HG03135 (cell line): ENCODE measurements at regions not wholly inside any gene's neighbourhood (a gene's known extent, or its start where the extent isn't known, plus 50 kb on each side); places are given as distances from the start of the nearest gene placed in this dataset.
"Not testable (repeated sequence)": the region's sequence is repeated elsewhere in the genome, so short reads cannot be mapped to it uniquely, and the experiment has no call there.

Source experiments
- ATAC-seq: cut with Tn5 transposase; IDR thresholded peaks from one replicate; pipeline ENCODE4 v1.9.1; 2021; ENCODE audit warnings: mild to moderate bottlenecking, moderate library complexity; ENCODE audit not compliant: unreplicated experiment

DNA sequence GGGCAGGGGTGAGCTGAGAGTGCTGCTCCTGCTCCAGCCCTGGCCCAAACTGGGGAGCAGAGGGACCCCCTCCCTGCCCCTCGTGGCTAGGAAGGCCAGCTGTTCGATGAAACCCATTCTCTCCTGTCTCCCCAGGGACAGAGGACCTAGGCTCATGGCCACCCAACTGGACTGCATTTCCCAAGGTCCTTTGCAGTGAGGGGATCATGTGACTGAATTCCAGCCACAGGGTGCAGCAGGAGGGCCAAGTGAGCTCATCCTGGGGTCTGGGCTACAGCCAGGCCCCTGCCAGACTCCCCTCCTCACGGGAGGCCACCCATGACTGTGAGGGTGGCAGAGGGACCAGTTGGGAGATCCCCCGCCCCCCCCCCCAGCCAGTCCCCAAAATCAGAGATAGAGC lies 777.6 kb downstream of the TBC1D22A start:
- no peak for ATAC-seq

DNA sequence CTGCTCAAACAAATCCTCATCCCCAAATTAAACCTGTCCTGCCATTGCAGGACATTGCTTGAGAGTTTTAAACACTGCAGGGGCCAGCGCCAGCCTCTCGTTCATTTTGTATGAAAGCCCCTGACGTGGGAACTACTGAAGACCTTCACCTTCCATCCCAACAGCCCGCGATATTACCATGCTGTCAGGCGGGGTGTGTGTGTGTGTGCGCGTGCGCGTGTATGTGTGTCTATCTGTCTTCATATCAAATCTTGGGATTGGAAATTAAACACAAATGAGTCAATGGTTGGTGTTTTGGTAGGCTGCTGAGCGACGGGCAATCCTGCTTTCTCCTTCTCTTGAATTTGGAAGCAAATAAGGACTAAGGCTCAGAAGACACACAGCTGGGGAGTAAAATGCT lies 776.9 kb downstream of the TBC1D22A start:
- no peak for ATAC-seq

DNA sequence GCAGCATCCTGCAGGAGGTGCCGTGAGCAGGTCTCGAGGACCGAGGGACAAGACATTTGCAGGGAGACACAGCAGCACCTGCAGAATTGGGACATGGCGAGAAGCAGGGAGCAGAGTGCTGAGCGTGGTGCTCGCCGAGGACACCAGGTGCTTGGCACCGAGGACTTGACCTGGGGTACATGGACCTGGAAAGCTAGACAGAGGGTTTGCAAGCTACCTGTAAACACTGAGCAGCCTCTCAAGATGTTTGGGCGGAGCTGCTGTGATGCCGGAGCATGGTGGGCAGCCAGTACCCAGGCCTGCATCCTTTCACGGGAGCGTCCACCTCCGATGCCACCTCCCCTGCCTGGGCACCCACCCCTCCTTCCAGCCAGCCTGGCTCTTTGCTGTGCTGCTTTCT lies 773.2 kb downstream of the TBC1D22A start:
- no peak for ATAC-seq

DNA sequence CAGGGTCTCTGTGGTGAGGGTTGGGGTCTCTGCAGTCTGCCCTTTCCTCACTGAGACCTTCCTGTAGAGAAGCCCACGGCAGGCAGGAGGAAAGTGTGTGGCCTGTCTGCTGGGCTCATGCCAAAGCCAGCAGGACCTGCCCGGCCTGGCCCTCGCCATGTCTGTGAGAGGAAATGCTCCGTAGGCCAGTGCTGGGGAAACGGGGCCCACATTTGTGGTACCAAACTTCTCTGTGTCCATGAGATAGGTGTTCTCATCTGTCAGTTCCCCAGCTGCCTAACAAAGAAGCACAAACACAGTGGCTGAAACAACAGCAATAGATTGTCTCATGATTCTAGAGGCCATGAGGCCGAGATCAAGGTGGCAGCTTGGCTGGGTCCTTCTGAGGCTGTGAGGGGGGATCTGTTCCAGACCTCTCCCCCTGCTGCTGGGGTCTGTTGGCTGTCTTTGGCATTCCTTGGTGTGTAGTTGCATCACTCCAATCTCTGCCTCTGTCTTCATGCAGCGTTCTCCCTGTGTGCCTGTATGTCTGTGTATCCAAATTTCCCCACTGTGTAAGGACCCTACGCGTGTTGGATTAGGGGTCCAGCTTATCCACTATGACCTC lies 772.5 kb downstream of the TBC1D22A start:
- ATAC-seq = no peak

DNA sequence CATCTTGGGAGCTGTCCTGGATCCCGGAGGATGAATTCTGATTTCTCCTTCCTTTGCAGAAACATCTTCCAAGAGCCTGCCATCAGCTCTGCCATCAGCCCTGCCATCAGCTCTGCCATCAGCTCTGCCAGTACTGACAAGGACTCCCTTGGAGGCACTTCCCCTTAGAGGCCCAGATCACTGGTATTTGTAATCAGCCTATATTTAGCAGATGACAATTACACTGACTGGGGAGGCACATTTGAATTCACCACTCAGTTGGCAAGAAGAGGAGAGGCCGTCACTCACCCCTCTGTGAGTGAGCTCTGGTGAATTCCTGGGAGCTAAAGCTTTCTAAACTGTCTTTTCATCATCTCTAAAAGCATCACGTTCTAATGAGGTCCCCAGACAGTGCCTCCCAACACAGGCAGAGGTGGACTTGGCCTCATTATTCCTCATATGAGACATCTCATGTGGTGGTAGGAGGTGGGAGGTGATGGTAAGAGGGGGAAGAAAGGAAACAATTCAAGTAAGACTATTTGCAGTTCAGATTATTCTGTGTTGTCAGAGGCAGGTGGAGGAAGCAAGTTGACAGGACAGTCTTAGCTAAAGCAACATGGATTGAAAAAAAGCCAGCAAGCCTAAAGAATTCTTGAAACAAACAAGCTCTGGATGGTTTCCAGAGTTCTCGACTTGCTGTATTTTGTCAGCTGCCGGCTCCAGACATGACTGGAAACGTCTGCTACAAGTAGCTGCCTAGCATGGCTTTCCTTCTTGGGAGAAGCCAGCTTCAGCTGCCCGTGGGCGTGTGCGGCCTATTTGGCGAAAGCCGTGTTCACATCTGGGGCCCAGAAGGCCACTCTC lies 771.7 kb downstream of the TBC1D22A start:
- no peak for ATAC-seq

DNA sequence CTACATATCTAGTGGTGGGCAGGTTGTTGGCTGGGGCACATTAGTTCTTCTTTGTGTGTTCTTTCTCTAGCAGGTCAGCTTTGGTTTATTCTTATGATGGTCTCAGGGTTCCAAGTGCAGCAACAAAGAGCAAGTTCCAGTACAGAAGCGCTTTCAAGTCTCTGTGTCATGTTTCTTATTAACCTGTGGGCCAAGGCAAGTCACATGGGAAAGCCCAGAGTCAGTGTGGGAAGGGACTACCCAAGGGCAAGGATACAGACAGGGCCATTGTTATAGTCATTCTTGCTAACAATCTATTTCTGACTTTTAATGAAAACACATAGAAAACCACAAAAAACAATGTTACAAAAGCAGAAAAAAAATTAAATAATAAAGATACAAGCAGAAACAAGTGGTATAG lies 754.6 kb downstream of the TBC1D22A start:
- no peak for ATAC-seq

DNA sequence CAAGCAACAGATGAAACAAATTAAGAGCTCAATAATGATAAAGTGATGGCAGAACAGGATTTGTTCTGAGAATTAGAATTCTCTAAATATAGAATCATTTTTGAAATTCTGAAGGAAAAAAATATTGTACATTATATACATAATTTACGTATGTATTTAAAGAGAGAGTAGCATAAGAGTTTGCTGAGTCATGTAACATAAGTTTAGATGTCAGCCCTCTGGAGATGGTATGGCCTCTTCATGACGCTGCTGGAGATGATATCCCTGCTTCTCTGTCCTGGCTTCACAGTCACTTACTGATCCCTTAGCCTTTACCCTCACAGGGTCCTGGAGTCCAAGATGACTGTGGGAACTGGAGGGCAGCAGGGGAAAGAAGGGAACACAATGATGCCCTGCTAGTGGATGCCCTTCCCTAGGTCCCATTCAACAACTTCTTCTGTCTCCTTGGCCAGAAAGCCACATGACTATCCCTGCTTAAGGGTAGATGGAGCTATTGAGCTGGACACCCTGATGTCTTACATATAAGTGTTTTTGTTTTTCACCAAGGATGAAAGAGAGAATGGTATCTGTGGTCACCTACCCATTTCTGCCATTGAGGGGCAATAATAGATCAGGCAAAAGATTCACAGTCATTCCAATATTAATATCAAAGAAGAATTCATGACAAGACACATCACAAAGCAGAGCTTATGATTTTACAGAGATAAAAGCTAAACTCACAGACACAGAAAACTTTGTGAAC lies 753.1 kb downstream of the TBC1D22A start:
- ATAC-seq = no peak

DNA sequence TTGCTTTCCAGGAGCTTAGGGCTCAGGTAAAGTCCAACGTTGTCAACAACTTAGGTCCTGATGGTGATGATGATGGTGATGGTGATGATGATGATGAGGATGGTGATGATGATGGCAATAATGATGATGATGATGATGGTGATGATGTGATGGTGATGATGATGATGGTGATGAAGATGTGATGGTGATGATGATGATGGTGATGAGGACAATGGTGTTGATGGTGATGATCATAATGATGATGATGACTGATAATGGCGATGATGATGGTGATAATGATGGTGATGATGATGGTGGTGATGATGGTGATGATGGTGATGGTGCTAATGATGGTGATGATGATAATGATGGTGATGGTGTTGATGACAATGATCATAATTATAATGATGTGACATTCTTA lies 750.2 kb downstream of the TBC1D22A start:
- ATAC-seq = no peak

DNA sequence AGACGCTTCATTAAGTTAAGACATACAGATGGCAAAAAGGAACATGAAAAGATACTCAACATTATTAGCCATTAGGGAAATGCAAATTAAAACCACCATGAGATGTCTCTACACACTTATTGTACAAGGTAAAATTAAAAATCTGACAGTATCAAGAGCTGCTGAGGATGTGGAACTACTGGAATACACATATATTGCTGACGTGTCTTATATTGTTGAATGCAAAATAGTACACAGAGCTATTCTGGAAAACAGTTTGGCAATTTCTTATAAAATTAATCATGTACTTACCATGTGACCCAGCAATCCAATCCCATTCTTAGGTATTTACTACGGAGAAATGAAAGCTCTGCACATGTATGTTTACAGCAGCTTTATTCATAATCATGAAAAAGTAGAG lies 742.5 kb downstream of the TBC1D22A start:
- ATAC-seq = no peak

DNA sequence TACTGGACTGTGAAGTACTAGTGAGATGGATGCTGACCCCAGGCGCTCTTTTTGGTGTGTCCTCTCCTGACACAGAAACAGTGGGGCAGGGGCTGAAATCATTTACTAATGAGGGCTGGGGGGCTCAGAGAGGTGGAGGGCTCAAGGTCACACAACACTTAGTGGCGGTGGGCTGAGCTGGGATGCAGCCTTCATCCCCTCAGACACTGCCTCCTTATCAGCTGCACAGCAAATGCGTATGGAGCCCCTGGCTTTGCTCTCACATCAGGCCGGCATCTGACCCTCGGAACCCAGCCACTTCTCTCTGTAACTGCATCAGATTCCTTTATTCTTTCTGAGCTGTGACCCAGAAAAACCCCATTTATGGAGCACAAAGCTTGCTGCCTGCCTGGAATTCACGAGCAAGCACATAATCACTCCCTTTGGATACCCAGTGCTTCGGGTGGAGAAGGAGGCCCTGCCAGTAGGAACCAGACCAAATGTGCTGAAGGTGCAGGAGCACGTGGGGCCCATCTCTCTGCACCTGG lies 736.6 kb downstream of the TBC1D22A start:
- no peak for ATAC-seq

DNA sequence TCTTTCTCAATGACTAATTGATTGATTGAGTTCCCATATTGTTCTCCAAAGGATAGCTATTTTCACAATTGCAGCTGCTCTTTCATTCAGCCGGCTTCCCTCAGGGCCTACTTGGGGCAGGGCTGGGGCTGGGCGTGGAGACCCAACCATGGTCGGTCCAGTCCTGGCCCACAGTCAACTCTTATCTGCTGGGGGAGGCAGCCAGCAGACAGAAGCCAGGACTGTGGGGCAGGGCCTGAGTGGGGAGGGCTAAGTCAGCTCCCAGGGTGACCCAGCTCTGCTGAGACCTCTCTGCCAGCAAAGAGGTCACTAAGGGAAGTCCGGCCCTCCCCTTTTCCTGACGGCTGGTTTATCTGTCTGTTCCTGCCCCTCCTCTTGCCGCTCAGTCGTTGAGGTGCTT lies 735.2 kb downstream of the TBC1D22A start:
- ATAC-seq = no peak

DNA sequence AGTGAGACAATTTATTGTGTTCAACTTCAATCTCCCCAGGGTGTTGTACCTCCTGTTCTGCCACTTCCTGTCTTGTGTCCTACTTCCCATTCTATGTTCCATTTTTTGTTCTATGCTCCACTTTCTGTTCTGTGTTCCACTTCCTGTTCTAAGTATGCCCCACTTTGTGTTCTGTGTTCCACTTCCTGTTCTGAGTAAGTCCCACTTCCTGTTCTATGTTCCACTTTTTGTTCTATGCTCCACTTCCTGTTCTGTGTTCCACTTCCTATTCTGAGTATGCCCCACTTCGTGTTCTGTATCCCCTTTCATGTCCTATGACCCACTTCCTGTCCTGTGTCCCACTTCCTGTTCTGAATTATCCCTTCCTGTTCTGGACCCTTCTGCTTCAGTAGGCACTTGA lies 732.7 kb downstream of the TBC1D22A start:
- no peak for ATAC-seq

DNA sequence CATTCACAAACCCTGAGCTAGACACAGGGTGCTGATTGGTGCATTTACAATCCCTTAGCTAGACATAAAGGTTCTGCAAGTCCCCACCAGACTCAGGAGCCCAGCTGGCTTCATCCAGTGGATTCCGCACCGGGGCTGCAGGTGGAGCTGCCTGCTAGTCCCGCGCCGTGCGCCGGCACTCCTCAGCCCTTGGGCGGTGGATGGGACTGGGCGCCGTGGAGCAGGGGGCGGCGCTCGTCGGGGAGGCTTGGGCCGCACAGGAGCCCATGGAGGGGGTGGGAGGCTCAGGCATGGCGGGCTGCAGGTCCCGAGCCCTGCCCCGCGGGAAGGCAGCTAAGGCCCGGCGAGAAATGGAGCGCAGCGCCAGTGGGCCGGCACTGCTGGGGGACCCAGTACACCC lies 725.7 kb downstream of the TBC1D22A start:
- ATAC-seq = not testable (repeated sequence)

DNA sequence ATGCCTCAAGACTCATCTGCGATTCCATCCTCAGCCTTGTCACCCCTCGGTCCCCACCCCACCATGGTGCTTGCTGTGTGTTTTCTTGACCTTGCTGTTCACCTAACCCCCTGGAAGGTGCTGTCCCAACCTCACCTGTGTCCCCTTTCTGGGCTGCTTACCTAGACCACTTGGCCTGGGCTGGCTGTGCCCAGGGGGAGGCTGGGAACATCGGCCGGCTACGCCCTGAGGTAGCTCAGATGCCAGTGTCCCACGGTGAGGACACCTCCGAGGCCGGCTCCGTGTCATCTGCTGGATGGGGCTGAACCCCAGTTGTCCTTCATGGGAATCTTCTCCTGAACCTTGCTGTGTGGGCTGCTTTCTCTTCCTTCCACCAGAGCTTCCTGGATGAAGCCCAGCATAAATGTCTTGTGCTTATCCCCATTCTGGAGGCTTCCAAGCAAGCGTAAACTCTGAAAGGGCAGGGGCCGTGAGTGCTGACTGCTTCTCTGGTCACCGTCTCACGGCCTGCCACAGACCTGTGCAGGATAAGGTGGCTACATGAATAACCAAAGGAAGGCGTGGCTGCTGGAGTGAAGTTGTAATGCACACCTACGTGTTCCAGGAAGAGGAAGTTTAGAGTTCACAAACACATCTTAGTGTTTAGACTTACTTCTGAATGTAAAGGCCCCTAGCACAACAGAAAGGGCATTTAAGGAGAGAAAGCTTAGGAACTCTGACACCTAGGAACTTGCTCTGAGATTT lies 724.3 kb downstream of the TBC1D22A start:
- ATAC-seq = no peak

DNA sequence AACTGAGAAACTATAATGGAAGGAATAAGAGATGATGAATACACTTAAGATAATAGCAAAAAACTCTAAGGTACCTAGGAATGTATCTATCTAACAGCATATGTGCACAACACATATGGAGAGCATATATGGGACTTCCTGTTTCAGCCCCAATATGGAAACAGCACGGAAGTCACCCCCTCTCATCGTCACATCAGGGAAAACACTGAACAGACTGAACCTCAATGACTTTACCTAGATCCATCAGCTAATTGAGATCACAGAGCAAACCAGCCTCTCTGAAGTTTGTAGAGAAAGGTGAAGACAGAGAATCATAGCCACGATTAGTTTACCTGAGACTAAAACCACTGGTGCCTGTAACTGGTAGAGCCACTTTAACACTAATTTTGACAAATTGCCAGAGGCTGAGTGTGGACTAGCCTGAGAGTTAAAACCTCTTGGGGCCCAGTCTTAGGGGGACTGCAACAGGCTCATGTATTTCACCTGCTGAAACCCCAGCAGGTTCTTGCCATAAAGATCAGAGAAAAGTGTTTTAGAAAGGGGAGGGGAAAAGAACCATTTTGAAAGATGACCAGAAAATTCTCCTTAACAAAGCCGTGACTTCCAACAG lies 722.6 kb downstream of the TBC1D22A start:
- no peak for ATAC-seq

DNA sequence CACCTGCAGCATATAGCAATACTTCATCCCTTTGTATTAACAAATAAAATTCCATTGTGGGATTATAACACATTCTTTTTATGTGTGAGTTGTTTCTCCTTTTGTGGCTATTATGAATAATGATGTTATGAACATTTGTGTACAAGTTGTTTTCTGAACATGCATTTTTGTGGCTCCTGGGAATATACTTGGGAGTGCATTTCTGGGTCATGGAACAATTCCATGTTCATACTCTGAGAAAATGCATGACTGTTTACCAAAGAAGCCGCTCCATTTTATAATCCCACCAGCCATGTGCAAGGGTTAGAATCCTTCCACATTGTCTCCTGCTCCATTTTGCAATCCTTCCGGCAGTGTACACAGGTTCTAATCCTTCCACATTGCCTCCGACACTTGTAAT lies 713.8 kb downstream of the TBC1D22A start:
- no peak for ATAC-seq

DNA sequence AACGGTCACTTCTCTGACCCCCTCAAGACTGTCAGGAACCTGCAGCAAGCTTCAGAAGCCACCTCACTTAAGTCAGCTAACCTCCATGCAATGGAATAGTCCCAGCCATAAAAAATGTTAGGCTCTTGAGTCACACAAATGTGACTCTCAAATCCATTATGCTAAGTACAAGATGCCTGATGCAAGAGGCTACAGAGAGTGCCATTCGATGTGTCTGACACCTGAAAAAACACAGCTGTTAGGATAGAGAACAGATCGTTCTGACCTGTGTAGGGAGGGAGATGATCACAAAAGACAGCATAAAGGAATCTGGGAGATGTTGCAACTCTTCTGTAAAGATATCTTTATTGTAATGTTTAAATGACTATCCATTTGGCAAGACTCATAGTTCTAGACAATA lies 712.4 kb downstream of the TBC1D22A start:
- ATAC-seq = no peak

DNA sequence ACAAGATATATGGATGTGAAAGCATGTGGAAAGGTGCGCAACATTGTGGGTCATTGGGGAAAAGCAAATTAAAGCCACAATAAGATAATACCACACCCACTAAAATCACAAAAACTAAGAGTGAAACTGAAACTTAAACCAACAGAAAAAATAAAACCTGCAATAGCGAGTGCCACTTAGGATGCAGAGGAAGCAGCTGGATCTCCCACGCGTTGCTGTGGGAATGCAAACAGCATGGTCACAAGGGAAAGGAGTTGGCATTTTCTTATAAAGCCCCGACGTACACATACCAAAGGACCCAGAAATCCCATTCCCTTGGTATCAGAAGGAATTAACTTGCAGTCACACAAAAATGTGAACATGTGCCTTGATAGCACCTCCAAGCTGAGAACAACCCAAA lies 712.0 kb downstream of the TBC1D22A start:
- ATAC-seq = no peak

DNA sequence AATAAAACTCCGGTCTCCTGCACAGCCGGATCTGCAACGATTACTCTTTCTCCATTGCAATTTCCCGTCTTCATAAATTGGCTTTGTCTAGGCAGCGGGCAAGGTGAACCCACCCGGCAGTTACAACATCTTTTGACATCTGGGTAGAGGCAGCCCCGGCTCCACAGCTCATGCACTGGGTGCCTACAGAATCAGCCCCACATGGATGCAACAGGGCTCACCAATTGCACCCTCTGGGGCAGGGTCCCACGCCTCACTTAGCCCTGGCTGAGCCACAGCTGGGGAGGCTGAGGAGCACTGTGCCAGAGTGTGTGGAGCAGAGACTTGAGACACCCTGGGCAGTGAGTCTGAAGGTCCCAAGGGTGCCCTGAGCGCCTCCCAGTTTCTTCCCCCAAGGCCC lies 710.2 kb downstream of the TBC1D22A start:
- no peak for ATAC-seq

DNA sequence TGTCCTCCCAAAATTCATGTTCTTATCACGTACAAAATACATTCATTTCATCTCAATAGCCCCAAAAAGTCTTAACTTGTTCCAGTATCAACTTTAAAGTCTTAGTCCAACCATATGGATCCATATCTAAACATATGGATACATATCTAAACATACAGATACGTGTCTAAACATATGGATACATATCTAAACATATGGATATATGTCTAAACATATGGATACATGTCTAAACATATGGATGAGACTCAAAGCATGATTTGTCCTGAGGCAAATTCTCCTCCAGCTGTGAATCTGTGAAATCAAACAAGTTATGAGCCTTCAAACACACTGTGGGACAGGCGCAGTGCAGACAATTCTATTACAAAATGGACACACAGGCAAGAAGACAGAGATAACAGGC lies 709.0 kb downstream of the TBC1D22A start:
- no peak for ATAC-seq

DNA sequence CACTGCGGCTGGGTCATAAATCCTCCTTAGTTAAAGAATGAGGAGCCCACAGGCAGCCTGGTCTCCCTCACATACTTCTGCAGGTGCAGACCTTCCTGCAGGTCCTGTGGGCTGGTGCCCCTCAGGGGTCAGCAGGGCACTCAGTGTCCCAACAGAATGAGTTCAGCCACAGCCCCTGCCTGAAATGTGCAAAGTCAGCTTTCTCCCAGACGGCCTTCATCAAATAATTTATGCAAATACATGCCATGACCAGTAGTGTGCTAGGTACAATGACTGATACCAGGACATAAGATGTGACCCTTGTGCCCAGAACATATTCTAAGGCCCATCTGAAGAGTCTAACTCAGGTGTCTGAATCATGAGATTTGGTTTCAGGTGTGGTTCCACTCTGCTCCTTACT lies 703.4 kb downstream of the TBC1D22A start:
- no peak for ATAC-seq
